SW480 (cell line): ENCODE measurements at regions not wholly inside any gene's neighbourhood (a gene's known extent, or its start where the extent isn't known, plus 50 kb on each side); places are given as distances from the start of the nearest gene placed in this dataset.

Experiments
- DNase-seq: peaks from one replicate; pipeline ENCODE4 v3.0.0-alpha.2; 2016; ENCODE audit warnings: low spot score

- DNase-seq: no peak
Observed at GRCh38 chr12:113684908-113685782, 213.5 kb upstream of the LHX5 start.

GRCh38 chr12:113684053-113684907, 212.6 kb upstream of the LHX5 start:
- DNase-seq: no peak

DNA sequence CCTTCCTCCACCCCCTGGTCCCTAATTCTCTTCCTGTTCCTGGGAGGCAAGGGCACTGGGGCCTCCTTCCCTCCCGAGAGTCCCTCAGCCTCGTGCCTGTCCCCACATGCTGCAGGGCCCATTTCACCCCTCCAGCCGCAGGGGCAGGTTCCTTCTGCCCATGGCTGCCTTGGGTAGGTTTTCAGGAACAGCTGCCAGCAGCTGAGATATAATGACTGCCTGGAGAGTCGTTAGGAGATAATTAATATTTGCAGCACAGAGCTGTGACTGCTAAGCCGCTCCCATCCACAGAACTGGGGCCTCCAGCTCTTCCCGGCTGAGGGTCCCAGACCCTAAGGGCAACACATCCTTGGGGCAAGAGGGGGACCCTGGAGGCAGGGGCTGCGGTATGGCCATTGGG, 211.9 kb upstream of the LHX5 start:
- DNase-seq: no peak

DNA sequence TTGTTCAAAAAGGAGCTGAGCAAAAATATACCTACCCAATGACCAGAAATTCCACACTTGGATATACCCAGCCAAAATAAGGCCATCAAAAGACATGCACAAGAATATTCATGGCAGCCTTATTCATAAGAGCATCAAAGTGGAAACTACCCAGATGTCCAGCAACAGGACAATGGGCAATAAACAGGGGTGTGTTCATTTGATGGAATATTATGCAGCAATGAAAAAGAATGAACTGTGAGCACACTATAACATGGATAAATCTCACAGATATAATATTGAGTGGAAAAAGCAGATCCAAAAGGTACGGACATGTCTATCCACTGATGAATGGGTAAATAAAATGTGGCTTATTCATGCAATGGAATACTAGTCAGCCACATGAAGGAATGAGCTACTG, 209.2 kb upstream of the LHX5 start:
- DNase-seq: no peak

- no peak for DNase-seq
Observed at GRCh38 chr12:113678223-113679119, 206.8 kb upstream of the LHX5 start.

DNA sequence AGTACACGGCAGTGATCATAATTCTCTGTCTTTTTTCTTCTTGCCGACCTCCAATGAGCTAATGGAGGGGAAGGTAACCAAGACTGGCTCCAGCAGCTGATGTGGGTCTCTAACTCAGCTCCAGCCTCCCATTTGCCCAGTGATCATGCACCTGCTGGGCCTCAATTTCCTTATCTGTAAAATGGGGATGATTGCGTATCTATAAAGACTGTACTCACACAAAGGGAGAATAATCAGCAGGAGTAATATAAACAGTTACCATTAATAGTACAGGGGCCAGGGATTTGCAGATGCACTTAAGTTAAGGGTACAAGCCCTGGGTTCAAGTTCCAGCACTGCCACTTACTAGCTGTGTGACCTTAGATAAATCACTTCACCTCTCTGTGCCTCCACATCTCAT, 204.9 kb upstream of the LHX5 start:
- DNase-seq: no peak

GRCh38 chr12:113676117-113676516, 204.4 kb upstream of the LHX5 start:
- DNase-seq: no peak

- no peak for DNase-seq
Observed at GRCh38 chr12:113674996-113675395, 203.3 kb upstream of the LHX5 start.

DNA sequence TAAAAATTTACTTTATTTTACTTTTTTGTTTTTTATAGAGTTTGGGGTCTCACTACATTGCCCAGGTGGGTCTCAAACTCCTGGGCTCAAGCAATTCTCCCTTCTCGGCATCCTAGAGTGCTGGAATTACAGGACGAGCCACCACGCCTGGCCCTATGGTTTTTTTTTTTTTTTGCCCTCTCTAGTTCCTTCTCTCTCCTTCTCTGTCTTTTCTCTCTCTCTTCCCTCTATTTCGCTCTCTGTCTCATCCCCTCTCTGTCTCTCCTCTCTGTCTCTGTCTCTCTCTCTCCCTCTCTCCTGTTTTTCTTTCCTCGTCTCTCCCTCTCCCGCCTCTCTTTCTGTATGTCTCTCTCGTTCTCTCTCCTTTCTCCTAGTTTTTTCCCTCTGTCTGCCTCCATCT, 202.6 kb upstream of the LHX5 start:
- DNase-seq: no peak

DNA sequence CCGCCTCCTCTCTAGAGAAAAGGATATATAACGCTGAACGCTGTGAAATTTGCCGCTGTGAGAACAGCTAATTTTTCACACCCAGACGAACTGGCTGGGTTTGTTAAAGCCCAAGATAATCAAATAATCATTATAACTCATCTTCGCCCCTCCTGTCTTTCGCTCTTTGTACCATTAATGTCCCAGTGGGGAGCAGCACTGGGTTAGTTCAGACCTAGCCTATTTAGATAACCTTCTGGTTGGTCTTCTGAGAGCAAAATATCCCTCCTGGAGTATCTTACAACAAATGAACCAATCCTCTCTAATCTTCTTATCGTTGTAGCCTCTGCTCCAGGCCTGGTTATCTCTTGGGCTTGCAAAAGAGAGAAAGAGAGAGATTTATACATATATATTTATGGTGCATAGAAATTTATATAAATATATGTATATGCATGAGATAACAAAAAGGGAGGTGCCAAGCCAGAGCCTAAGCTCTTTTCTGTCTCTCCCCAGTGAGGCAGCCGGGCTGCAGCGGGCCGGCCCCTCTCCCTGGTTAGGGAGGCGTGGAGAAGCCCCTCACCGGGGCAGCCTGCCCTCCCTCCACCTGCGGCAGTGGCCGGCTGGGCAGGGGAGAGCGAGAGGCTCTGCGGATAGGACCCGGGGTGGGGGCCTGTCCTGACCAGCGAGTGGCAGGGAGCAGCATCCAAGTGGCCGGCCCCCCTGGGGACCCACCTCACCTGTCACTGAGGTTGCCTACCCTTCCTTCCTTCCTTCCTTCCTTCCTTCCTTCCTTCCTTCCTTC, 202.0 kb upstream of the LHX5 start:
- DNase-seq: no peak

DNA sequence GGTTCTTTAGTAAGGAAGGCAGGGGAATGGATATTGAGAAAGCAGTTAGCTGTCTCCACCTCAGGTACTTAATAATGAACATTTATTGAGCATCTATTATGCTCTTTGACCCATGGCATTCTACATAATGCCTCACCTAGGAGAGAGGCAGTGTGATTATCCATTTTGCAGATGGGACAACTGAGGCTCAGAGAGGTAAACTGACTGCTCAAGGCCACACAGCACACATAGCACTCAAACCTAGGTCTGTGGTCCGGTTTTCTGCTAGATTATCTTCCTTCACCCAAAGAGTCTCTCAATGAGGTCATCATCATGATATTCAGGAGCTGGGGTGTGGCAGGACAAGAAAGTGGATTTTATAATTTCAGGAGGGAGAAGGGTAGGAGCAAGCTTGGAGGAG, 199.1 kb upstream of the LHX5 start:
- DNase-seq: no peak

- no peak for DNase-seq
Observed at GRCh38 chr12:113667676-113668356, 196.1 kb upstream of the LHX5 start.

GRCh38 chr12:113667095-113667494, 195.4 kb upstream of the LHX5 start:
- no peak for DNase-seq

- no peak for DNase-seq
Observed at GRCh38 chr12:113666223-113666622, 194.6 kb upstream of the LHX5 start.

- DNase-seq: no peak
Observed at GRCh38 chr12:113665457-113665856, 193.8 kb upstream of the LHX5 start.

DNA sequence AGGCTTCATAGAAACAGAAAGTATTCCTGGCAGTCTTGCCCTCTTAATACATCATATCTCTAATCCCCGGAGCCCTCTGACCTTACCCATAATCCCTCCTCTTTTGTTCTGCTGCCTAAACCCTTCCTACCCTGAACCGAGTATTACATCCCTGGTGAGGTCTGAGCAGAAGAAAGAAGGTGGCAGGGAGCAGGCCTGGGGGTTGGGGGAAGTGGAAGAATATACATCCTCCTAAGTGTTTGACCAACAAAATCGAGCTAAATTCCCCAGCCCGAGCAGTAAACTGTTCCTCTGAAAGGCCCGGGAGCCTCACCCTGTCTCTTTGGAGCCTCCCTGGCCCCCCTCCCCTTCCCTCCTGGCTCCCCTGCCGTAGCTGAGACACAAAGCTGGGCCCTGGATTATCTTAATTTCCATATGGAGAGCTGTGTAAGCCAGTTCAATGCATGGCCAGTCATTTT, 192.6 kb upstream of the LHX5 start:
- no peak for DNase-seq

DNA sequence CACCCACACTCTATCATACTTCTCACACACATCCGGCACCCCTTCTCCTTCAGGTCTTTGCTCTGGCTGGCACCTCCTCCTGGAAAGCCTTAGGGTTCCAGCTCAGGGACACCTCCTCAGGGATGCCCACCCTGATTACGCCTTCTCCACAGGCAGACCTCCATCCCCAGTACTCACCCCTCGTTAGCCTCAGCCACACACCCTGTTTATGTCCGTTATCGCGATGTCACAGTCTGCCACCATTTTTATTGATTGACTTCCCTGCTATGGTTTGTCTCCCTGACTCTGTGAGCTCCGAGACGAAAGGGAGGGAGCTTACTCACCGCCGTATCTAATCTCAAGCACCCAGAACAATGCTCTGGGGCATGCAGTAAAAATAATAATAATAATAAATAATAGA, 191.7 kb upstream of the LHX5 start:
- no peak for DNase-seq

DNA sequence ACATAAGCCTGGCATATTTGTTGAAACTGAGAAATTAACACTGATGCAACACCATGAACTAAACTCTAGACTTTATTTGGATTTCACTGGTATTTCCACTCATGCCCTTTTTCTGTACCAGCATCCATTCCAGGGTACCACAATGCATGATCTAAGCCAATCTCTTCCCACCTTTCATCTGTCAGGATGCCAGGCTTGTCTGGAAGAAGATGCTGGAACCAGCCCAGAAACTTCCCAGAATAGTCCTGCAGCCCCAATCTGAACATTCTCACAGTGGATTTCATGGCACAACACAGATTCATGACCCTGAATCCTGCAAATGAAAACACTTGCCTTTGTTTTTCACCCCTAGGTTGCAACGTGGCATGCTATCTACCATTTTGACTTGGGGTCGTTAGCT, 189.3 kb upstream of the LHX5 start:
- no peak for DNase-seq

DNA sequence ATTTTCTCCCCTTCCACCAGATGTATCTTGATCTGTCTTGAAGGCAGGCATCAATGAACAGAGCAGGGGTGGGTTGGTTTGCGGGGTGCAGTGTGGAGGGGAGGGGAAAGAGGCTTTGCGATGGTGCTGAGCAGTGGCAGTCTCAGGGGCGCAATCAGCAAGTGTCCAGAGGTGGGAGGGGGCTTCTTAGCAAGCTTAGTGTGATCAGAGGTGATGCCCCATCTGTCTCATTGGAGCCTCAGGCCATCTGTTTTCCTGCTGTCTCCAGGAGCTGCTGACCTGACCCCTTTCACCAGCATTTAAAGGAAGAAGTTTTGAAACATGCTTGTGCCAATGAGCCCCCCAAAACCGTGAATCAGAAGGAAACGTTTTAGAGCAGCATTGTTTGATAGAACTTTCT, 187.7 kb upstream of the LHX5 start:
- no peak for DNase-seq

DNA sequence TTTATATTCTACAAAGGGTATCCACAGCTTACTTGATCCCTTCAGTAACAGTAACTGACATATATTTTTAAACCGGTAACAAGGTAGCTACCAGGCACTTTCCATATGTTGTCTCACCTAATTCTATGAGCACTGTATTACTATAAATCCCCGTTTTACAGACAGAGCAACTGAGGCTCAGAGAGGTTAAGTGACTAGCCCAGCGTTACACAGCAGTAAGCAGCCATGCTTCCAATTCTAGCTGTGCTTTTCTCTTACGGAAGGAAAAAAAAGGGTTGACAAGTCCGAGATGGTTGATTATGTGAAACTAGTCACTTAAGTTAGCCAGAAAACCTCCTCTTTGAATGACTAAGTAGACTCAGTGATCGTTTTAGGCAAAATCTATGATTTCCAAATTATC, 187.3 kb upstream of the LHX5 start:
- no peak for DNase-seq
